IMR-90 (cell line): ENCODE measurements at regions not wholly inside any gene's neighbourhood (a gene's known extent, or its start where the extent isn't known, plus 50 kb on each side); places are given as distances from the start of the nearest gene placed in this dataset.

Source experiments
- ATAC-seq: fragments of 200-7000 bp; cut with Tn5 transposase; 2 replicates; pipeline ENCODE4 v1.9.1; 2020; ENCODE audit warnings: low read depth, mild to moderate bottlenecking, moderate library complexity
- BruUV-seq: library from RNA; stranded (reverse); fragments of 400-500 nt; replicated peaks from 2 replicates; lab custom pipeline; 2021; lab: Mats Ljungman, UMichigan
- CTCF ChIA-PET: fragments of 300-600 bp; formaldehyde crosslinking; extraction: SDS; loops from one replicate; lab custom pipeline; 2021; ENCODE audit warnings: antibody characterized with exemption; lab: Yijun Ruan, JAX
- POLR2A ChIA-PET: fragments of 300-600 bp; sonication (Branson Sonifier 250); formaldehyde crosslinking; loops from one replicate; lab custom pipeline; 2022; ENCODE audit warnings: antibody characterized with exemption; ENCODE audit not compliant: unreplicated experiment; lab: Charles Lee
- DNase-seq: peaks from one replicate; pipeline ENCODE4 v3.0.0; 2013
- H2AFZ ChIP-seq: replicated peaks from 2 replicates; pipeline ENCODE3; 2013; ENCODE audit warnings: low read length, mild to moderate bottlenecking; ENCODE audit not compliant: poor library complexity
- H2AK5ac ChIP-seq: 2 replicates; pipeline ENCODE4 v1.6.1; 2013; ENCODE audit warnings: low read depth, low read length, inconsistent platforms
- H2AK9ac ChIP-seq: replicated peaks from 2 replicates; pipeline ENCODE3; 2013; ENCODE audit warnings: mild to moderate bottlenecking, low read depth, low read length, moderate library complexity; ENCODE audit not compliant: poor library complexity
- H2BK120ac ChIP-seq: 2 replicates; pipeline ENCODE4 v1.6.1; 2013; ENCODE audit warnings: low read depth, low read length, inconsistent platforms
- H2BK15ac ChIP-seq: 3 replicates; pipeline ENCODE4 v1.6.1; 2013; ENCODE audit warnings: low read depth, low read length, inconsistent platforms
- H2BK20ac ChIP-seq: 2 replicates; pipeline ENCODE4 v1.6.1; 2013; ENCODE audit warnings: low read depth, mild to moderate bottlenecking, inconsistent platforms, low read length, moderate library complexity
- H2BK5ac ChIP-seq: 2 replicates; pipeline ENCODE4 v1.6.1; 2013; ENCODE audit warnings: mild to moderate bottlenecking, low read depth, low read length, inconsistent platforms; ENCODE audit not compliant: poor library complexity, severe bottlenecking
- H3K14ac ChIP-seq: replicated peaks from 2 replicates; pipeline ENCODE4 v1.6.1; 2013; ENCODE audit warnings: low read depth, low read length, inconsistent platforms
- H3K18ac ChIP-seq: 2 replicates; pipeline ENCODE4 v1.6.1; 2013; ENCODE audit warnings: low read depth, low read length, control low read depth
- H3K23ac ChIP-seq: 2 replicates; pipeline ENCODE4 v1.6.1; 2013; ENCODE audit warnings: low read depth, low read length, inconsistent platforms
- H3K27ac ChIP-seq: 2 replicates; pipeline ENCODE4 v1.5.1; 2013; ENCODE audit warnings: mild to moderate bottlenecking, control low read depth, low read length; ENCODE audit not compliant: insufficient read depth
- H3K27me3 ChIP-seq: 2 replicates; pipeline ENCODE4 v1.6.1; 2013; ENCODE audit warnings: low read length; ENCODE audit not compliant: control insufficient read depth, insufficient read depth
- H3K36me3 ChIP-seq: 2 replicates; pipeline ENCODE4 v1.6.1; 2013; ENCODE audit warnings: low read length, mixed read lengths; ENCODE audit not compliant: control insufficient read depth, insufficient read depth
- H3K4ac ChIP-seq: 2 replicates; pipeline ENCODE4 v1.6.1; 2013; ENCODE audit warnings: low read depth, low read length, inconsistent platforms
- H3K4me1 ChIP-seq: 2 replicates; pipeline ENCODE4 v1.6.1; 2013; ENCODE audit warnings: low read length, mixed read lengths; ENCODE audit not compliant: control insufficient read depth, insufficient read depth
- H3K4me2 ChIP-seq: 2 replicates; pipeline ENCODE4 v1.6.1; 2013; ENCODE audit warnings: low read depth, mild to moderate bottlenecking, control low read depth, low read length, moderate library complexity
- H3K4me3 ChIP-seq: 2 replicates; pipeline ENCODE4 v1.5.1; 2013; ENCODE audit warnings: low read depth, mild to moderate bottlenecking, control low read depth, low read length, moderate library complexity; ENCODE audit not compliant: insufficient read depth
- H3K56ac ChIP-seq: 2 replicates; pipeline ENCODE4 v1.6.1; 2013; ENCODE audit warnings: low read length, inconsistent platforms; ENCODE audit not compliant: insufficient read depth; ENCODE audit errors: extremely low read depth
- H3K79me1 ChIP-seq, 2 experiments: 2 replicates each; pipeline ENCODE4 v1.6.1; 2013; ENCODE audit warnings: low read length in 2 of 2, inconsistent platforms in 1 of 2, low read depth in 1 of 2
- H3K9ac ChIP-seq: 2 replicates; pipeline ENCODE4 v1.6.1; 2013; ENCODE audit warnings: low read depth, low read length, control low read depth
- H3K9me1 ChIP-seq: 2 replicates; pipeline ENCODE4 v1.6.1; 2013; ENCODE audit warnings: low read length, inconsistent platforms; ENCODE audit not compliant: insufficient read depth
- H3K9me3 ChIP-seq: 2 replicates; pipeline ENCODE4 v1.6.1; 2013; ENCODE audit warnings: low read length; ENCODE audit not compliant: control insufficient read depth, insufficient read depth
- H4K20me1 ChIP-seq: 2 replicates; pipeline ENCODE4 v1.6.1; 2013; ENCODE audit warnings: low read length, inconsistent platforms; ENCODE audit not compliant: insufficient read depth
- H4K5ac ChIP-seq: 2 replicates; pipeline ENCODE4 v1.6.1; 2013; ENCODE audit warnings: mild to moderate bottlenecking, low read depth, low read length, control low read depth
- H4K8ac ChIP-seq, 2 experiments: 2 replicates each; pipeline ENCODE4 v1.6.1; 2013; ENCODE audit warnings: low read depth in 2 of 2, low read length in 2 of 2, control low read depth in 1 of 2, inconsistent platforms in 1 of 2
- H4K91ac ChIP-seq: 2 replicates; pipeline ENCODE4 v1.6.1; 2013; ENCODE audit warnings: low read depth, low read length, inconsistent platforms; ENCODE audit not compliant: insufficient read depth
- BHLHE40 ChIP-seq: fragments of 150-350 bp; IDR thresholded peaks from 2 replicates; pipeline ENCODE4 v1.6.1; 2016; ENCODE audit warnings: mild to moderate bottlenecking, low read depth, low read length
- CEBPB ChIP-seq: IDR thresholded peaks from 2 replicates; pipeline ENCODE4 v1.6.1; 2012; ENCODE audit warnings: low read depth, low read length, improper control_type of control experiment
- CHD1 ChIP-seq: IDR thresholded peaks from 2 replicates; pipeline ENCODE4 v1.6.1; 2012; ENCODE audit warnings: low read depth, low read length, improper control_type of control experiment
- FOS ChIP-seq: fragments of 150-350 bp; IDR thresholded peaks from 2 replicates; pipeline ENCODE4 v1.6.1; 2016; ENCODE audit warnings: low read depth, low read length
- MAFK ChIP-seq: IDR thresholded peaks from 2 replicates; pipeline ENCODE4 v1.6.1; 2012; ENCODE audit warnings: low read depth, low read length, improper control_type of control experiment
- MAZ ChIP-seq: IDR thresholded peaks from 2 replicates; pipeline ENCODE4 v1.6.1; 2012; ENCODE audit warnings: low read depth, mild to moderate bottlenecking, low read length, improper control_type of control experiment, moderate library complexity, borderline replicate concordance
- MXI1 ChIP-seq: IDR thresholded peaks from 2 replicates; pipeline ENCODE4 v1.6.1; 2012; ENCODE audit warnings: low read depth, mild to moderate bottlenecking, low read length, moderate library complexity, borderline replicate concordance
- NFE2L2 ChIP-seq: fragments of 150-350 bp; IDR thresholded peaks from 2 replicates; pipeline ENCODE4 v1.6.1; 2016; ENCODE audit warnings: low read depth, mild to moderate bottlenecking, low read length
- POLR2A ChIP-seq: IDR thresholded peaks from 2 replicates; pipeline ENCODE4 v1.6.1; 2012; ENCODE audit warnings: mild to moderate bottlenecking, low read depth, low read length
- RAD21 ChIP-seq: IDR thresholded peaks from 2 replicates; pipeline ENCODE4 v1.6.1; 2012; ENCODE audit warnings: low read length, improper control_type of control experiment
- RCOR1 ChIP-seq: IDR thresholded peaks from 2 replicates; pipeline ENCODE4 v1.6.1; 2012; ENCODE audit warnings: mild to moderate bottlenecking, low read length, improper control_type of control experiment; ENCODE audit not compliant: insufficient replicate concordance
- RFX5 ChIP-seq: IDR thresholded peaks from 2 replicates; pipeline ENCODE4 v1.8.0; 2012; ENCODE audit warnings: low read depth, mild to moderate bottlenecking, low read length, moderate library complexity
- SMC3 ChIP-seq: fragments of 150-350 bp; IDR thresholded peaks from 2 replicates; pipeline ENCODE4 v1.6.1; 2016; ENCODE audit warnings: low read depth, mild to moderate bottlenecking, antibody characterized with exemption, low read length, moderate library complexity
- WGBS, 2 experiments: methylation state at CpG; one replicate each; pipeline versions ENCODE4 v1.1.5 to v1.1.7; 2013; ENCODE audit warnings: missing lambda C conversion rate in 2 of 2; ENCODE audit not compliant: insufficient read length in 1 of 2; ENCODE audit errors: extremely low coverage in 2 of 2; 5-methylcytosine and 5-hydroxymethylcytosine counted together
- dilution Hi-C: fragments of 300-500 bp; cut with HindIII; formaldehyde crosslinking; loops from one replicate; pipeline ENCODE4 v1.14.3; 2018; ENCODE audit warnings: low sequenced_read_pairs; ENCODE audit not compliant: unreplicated experiment
- in situ Hi-C: fragments of 300-500 bp; cut with MboI; formaldehyde crosslinking; loops from 3 replicates; pipeline ENCODE4 v1.14.3; 2019; ENCODE audit warnings: low sequenced_read_pairs, inconsistent platforms, mixed read lengths
- intact Hi-C: fragments of 100-400 bp; cut with micrococcal nuclease; formaldehyde crosslinking; loops from 2 replicates; pipeline ENCODE4 v1.10.0; 2022
- TF ChIP-seq, protein P1 (sequence below): conservative IDR thresholded peaks from 2 replicates; pipeline ENCODE4 v1.5.1; 2012; ENCODE audit warnings: mild to moderate bottlenecking, low read depth, low read length, improper control_type of control experiment
- TF ChIP-seq, protein P2 (sequence below): fragments of 150-350 bp; IDR thresholded peaks from 2 replicates; pipeline ENCODE4 v1.6.1; 2017; ENCODE audit warnings: mild to moderate bottlenecking, antibody characterized with exemption, low read length, low read depth
- TF ChIP-seq, protein P3 (sequence below): fragments of 150-350 bp; IDR thresholded peaks from 2 replicates; pipeline ENCODE4 v1.6.1; 2016; ENCODE audit warnings: low read depth, mild to moderate bottlenecking, low read length, moderate library complexity, borderline replicate concordance

DNA sequence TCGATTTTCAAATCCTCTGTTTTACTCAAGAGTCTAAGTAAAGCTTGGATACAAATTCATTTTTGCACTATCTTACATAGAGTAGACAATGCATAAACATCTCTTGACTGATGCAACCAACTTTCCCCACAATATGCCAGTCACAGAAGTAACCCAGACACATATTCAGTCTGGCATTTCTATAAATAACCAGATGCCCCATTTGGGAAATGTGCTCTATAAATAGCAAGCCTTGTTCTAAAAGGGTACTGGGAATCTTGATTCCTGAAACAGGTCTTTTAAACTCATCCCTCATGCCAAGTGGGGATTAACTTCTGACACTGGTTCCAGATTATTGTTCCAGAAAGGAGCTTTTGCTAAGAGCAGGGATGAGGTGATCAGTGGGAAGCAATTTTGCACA, 411.7 kb downstream of the EPM2A start:
- H4K8ac ChIP-seq = no peak overlapping the region
- no peak overlapping the region for H3K9ac ChIP-seq
- no peaks in the 10 kb centered on the region for H3K36me3 ChIP-seq
- H3K27me3 ChIP-seq = no peaks in the 10 kb centered on the region
- ATAC-seq = no peak
- H3K9me3 ChIP-seq = no peaks in the 10 kb centered on the region
- WGBS, 2 experiments = no CpG with 5 or more reads among the region's 1 CpG
- H3K79me1 ChIP-seq = no peaks in the 10 kb centered on the region
- H3K56ac ChIP-seq = no peak overlapping the region
- H4K5ac ChIP-seq = no peak overlapping the region
- DNase-seq = no peak
- H4K91ac ChIP-seq = no peak overlapping the region
- no peak overlapping the region for H2BK5ac ChIP-seq
- no peaks in the 10 kb centered on the region for H3K9me1 ChIP-seq
- H3K23ac ChIP-seq = no peak overlapping the region
- in situ Hi-C loops (no loop called here), intact Hi-C loops (no loop called here), dilution Hi-C loops (no loop called here)
- H3K27ac ChIP-seq = no peak overlapping the region
- TF ChIP-seq BHLHE40 = no peak
- no peak for TF ChIP-seq FOS
- TF ChIP-seq MAFK = no peak
- TF ChIP-seq CEBPB = no peak
- no peak for TF ChIP-seq RFX5
- TF ChIP-seq RAD21 = no peak
- TF ChIP-seq POLR2A = no peak
- TF ChIP-seq, protein P1, sequence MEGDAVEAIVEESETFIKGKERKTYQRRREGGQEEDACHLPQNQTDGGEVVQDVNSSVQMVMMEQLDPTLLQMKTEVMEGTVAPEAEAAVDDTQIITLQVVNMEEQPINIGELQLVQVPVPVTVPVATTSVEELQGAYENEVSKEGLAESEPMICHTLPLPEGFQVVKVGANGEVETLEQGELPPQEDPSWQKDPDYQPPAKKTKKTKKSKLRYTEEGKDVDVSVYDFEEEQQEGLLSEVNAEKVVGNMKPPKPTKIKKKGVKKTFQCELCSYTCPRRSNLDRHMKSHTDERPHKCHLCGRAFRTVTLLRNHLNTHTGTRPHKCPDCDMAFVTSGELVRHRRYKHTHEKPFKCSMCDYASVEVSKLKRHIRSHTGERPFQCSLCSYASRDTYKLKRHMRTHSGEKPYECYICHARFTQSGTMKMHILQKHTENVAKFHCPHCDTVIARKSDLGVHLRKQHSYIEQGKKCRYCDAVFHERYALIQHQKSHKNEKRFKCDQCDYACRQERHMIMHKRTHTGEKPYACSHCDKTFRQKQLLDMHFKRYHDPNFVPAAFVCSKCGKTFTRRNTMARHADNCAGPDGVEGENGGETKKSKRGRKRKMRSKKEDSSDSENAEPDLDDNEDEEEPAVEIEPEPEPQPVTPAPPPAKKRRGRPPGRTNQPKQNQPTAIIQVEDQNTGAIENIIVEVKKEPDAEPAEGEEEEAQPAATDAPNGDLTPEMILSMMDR = no peak
- no peak for TF ChIP-seq MAZ
- no peak for TF ChIP-seq MXI1
- no peak for TF ChIP-seq CHD1
- no peak for TF ChIP-seq RCOR1
- TF ChIP-seq, protein P2, sequence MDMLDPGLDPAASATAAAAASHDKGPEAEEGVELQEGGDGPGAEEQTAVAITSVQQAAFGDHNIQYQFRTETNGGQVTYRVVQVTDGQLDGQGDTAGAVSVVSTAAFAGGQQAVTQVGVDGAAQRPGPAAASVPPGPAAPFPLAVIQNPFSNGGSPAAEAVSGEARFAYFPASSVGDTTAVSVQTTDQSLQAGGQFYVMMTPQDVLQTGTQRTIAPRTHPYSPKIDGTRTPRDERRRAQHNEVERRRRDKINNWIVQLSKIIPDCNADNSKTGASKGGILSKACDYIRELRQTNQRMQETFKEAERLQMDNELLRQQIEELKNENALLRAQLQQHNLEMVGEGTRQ = no peak
- TF ChIP-seq, protein P3, sequence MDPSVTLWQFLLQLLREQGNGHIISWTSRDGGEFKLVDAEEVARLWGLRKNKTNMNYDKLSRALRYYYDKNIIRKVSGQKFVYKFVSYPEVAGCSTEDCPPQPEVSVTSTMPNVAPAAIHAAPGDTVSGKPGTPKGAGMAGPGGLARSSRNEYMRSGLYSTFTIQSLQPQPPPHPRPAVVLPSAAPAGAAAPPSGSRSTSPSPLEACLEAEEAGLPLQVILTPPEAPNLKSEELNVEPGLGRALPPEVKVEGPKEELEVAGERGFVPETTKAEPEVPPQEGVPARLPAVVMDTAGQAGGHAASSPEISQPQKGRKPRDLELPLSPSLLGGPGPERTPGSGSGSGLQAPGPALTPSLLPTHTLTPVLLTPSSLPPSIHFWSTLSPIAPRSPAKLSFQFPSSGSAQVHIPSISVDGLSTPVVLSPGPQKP = no peak
- TF ChIP-seq NFE2L2 = no peak
- no peak for TF ChIP-seq SMC3
- H4K20me1 ChIP-seq = no peaks in the 10 kb centered on the region
- no peaks in the 10 kb centered on the region for H3K4me1 ChIP-seq
- H2BK15ac ChIP-seq = no peak overlapping the region
- no peak overlapping the region for H3K4me3 ChIP-seq
- H2AK9ac ChIP-seq = no peak overlapping the region
- no TSS peak for BruUV-seq
- no peak overlapping the region for H3K4me2 ChIP-seq
- H2BK120ac ChIP-seq = no peak overlapping the region
- H2AFZ ChIP-seq = no peak overlapping the region
- POLR2A ChIA-PET = no interaction called here
- H3K14ac ChIP-seq = no peak overlapping the region
- H3K18ac ChIP-seq = no peak overlapping the region
- H2BK20ac ChIP-seq = no peak overlapping the region
- H2AK5ac ChIP-seq = no peak overlapping the region
- no peak overlapping the region for H3K4ac ChIP-seq
- CTCF ChIA-PET = interaction anchor here (0.6 kb wide), 1 partner anchor 223 kb away, joined by 3 read pairs; no protein-coding TSS in a partner anchor
